SK-N-SH treated with all-trans-retinoic acid at 6 μM for 48 hours (cell line): ENCODE measurements at regions not wholly inside any gene's neighbourhood (a gene's known extent, or its start where the extent isn't known, plus 50 kb on each side); places are given as distances from the start of the nearest gene placed in this dataset.

Source experiments
- ARNTL ChIP-seq: fragments of 450-650 bp; formaldehyde crosslinking; IDR thresholded peaks from 2 replicates; pipeline ENCODE4 v1.5.0; 2020; ENCODE audit warnings: low read depth, mild to moderate bottlenecking, moderate library complexity, borderline replicate concordance
- BACH2 ChIP-seq: fragments of 250-450 bp; sonication (Bioruptor Pico); IDR thresholded peaks from 2 replicates; pipeline ENCODE4 v1.9.0; 2021; ENCODE audit warnings: mild to moderate bottlenecking, borderline replicate concordance
- CREB5 ChIP-seq: fragments of 250-450 bp; sonication (Bioruptor Pico); IDR thresholded peaks from 2 replicates; pipeline ENCODE4 v1.5.1; 2020; ENCODE audit warnings: low read depth, mild to moderate bottlenecking, moderate library complexity
- CSDC2 ChIP-seq: fragments of 250-450 bp; sonication (Bioruptor Pico); IDR thresholded peaks from 2 replicates; pipeline ENCODE4 v1.5.0; 2020; ENCODE audit warnings: mild to moderate bottlenecking, moderate library complexity
- CSRNP3 ChIP-seq: fragments of 250-450 bp; sonication (Bioruptor Pico); IDR thresholded peaks from 2 replicates; pipeline ENCODE4 v1.5.1; 2021; ENCODE audit warnings: mild to moderate bottlenecking, moderate library complexity
- GLIS3 ChIP-seq: fragments of 250-450 bp; sonication (Bioruptor Pico); IDR thresholded peaks from 2 replicates; pipeline ENCODE4 v1.5.0; 2020; ENCODE audit warnings: mild to moderate bottlenecking, moderate library complexity
- RARB ChIP-seq: fragments of 250-450 bp; sonication (Bioruptor Pico); IDR thresholded peaks from 2 replicates; pipeline ENCODE4 v1.8.0; 2021; ENCODE audit warnings: mild to moderate bottlenecking, moderate library complexity
- TOX ChIP-seq: fragments of 250-450 bp; sonication (Bioruptor Pico); IDR thresholded peaks from 2 replicates; pipeline ENCODE4 v1.8.0; 2021; ENCODE audit warnings: mild to moderate bottlenecking, moderate library complexity, borderline replicate concordance
- ZC3H10 ChIP-seq: fragments of 250-450 bp; sonication (Bioruptor Pico); IDR thresholded peaks from 2 replicates; pipeline ENCODE4 v1.5.1; 2021; ENCODE audit warnings: mild to moderate bottlenecking, moderate library complexity
- ZFP3 ChIP-seq: fragments of 250-450 bp; sonication (Bioruptor Pico); IDR thresholded peaks from 2 replicates; pipeline ENCODE4 v1.5.0; 2020; ENCODE audit warnings: mild to moderate bottlenecking, moderate library complexity
- ZNF565 ChIP-seq: fragments of 450-650 bp; formaldehyde crosslinking; conservative IDR thresholded peaks from 2 replicates; pipeline ENCODE4 v1.5.0; 2020; ENCODE audit warnings: low read depth, mild to moderate bottlenecking, moderate library complexity
- ZNF8 ChIP-seq: fragments of 450-650 bp; formaldehyde crosslinking; IDR thresholded peaks from 2 replicates; pipeline ENCODE4 v1.5.0; 2020; ENCODE audit warnings: mild to moderate bottlenecking, moderate library complexity

- TF ChIP-seq TOX (no peak), CREB5 (CRISPR knock-in tag) (no peak), ZNF8 (no peak), CSRNP3 (no peak), ZFP3 (no peak), ZC3H10 (CRISPR knock-in tag) (no peak), ARNTL (no peak), GLIS3 (CRISPR knock-in tag) (no peak), BACH2 (CRISPR knock-in tag) (no peak), RARB (no peak), ZNF565 (no peak), CSDC2 (no peak)
Measured at GRCh38 chr10:130930821-130931220, 380.7 kb downstream of the TCERG1L start.
